ENCODE measurements at regions not wholly inside any gene's neighbourhood (a gene's known extent, or its start where the extent isn't known, plus 50 kb on each side); places are given as distances from the start of the nearest gene placed in this dataset.

DNA sequence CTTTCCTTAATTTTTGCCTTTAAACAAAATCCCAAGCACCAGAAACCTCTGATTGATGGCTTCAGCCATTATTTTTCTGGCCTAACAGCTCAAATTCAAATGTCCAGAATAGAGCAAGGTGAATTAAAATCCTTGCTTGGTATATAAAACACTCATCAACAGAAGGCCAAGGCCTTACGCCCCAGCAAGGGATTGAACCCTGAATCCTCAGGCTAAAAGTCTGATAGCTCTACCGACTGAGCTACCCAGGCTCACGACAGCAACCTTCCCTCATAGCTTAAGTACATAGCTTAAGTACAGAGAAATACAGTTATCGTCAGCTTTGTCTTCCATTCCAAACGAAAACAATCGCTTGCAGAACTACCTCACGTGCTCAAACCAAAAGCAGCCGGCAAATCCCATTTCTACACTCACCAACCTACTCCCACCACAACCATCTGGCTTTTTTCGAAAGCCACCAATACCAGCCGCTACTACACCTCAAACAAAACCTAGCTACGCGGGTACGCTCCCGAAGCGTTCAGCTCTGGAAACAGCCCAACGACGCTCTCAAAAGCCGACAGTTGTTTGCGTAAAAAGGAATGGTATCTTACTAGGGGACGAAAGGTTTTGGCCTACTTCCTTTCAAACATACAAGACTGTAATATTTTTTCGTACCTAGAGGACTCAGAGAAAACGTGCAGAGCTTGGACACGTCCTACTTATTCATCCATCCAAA lies 167.5 kb downstream of the GPX5 start:
- no peaks in the 10 kb centered on the region for H3K9me3 ChIP-seq
- intact Hi-C loops (cut with DNase I): no loop called here
- no peak overlapping the region for H3K27ac ChIP-seq
- 37% methylated on average over 23 of the region's 23 CpGs for WGBS (ENCODE audit: insufficient coverage, low coverage, low lambda C conversion rate, missing lambda C conversion rate)
- H3K4me3 ChIP-seq: no peak overlapping the region
- DNase-seq: no peak
- peaks cover 0 to 7% of the 10 kb centered on the region in 2 donors for H3K27me3 ChIP-seq
- TF ChIP-seq POLR2A (IDR thresholded peaks at IDR 0.05): no peak
- TF ChIP-seq, protein P1, sequence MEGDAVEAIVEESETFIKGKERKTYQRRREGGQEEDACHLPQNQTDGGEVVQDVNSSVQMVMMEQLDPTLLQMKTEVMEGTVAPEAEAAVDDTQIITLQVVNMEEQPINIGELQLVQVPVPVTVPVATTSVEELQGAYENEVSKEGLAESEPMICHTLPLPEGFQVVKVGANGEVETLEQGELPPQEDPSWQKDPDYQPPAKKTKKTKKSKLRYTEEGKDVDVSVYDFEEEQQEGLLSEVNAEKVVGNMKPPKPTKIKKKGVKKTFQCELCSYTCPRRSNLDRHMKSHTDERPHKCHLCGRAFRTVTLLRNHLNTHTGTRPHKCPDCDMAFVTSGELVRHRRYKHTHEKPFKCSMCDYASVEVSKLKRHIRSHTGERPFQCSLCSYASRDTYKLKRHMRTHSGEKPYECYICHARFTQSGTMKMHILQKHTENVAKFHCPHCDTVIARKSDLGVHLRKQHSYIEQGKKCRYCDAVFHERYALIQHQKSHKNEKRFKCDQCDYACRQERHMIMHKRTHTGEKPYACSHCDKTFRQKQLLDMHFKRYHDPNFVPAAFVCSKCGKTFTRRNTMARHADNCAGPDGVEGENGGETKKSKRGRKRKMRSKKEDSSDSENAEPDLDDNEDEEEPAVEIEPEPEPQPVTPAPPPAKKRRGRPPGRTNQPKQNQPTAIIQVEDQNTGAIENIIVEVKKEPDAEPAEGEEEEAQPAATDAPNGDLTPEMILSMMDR (IDR thresholded peaks at IDR 0.05): no peak
- no peaks in the 10 kb centered on the region for H3K36me3 ChIP-seq
- ATAC-seq: no peak
- no peaks in the 10 kb centered on the region for H3K4me1 ChIP-seq

- Histone ChIP-seq H3K4me1 (no peaks in the 10 kb centered on the region), H3K36me3 (no peaks in the 10 kb centered on the region), H3K9me3 (no peaks in the 10 kb centered on the region), H3K4me3 (no peak overlapping the region), H3K27ac (no peak overlapping the region), H3K27me3 (peaks cover 0 to 7% of the 10 kb centered on the region in 2 donors)
- ATAC-seq: no peak
- TF ChIP-seq POLR2A (IDR thresholded peaks at IDR 0.05): no peak
- intact Hi-C loops (cut with DNase I): no loop called here
- no peak for DNase-seq
- 20% methylated on average over 26 of the region's 26 CpGs for WGBS (ENCODE audit: insufficient coverage, low coverage, low lambda C conversion rate, missing lambda C conversion rate)
Observed at GRCh38 chr6:28693751-28694443, 168.2 kb downstream of the GPX5 start.

- 58% methylated on average over 5 of the region's 11 CpGs for WGBS (ENCODE audit: insufficient coverage, low coverage, low lambda C conversion rate, missing lambda C conversion rate)
- Histone ChIP-seq H3K4me1 (no peaks in the 10 kb centered on the region), H3K9me3 (no peaks in the 10 kb centered on the region), H3K27me3 (peaks cover 0 to 7% of the 10 kb centered on the region in 2 donors), H3K36me3 (no peaks in the 10 kb centered on the region), H3K4me3 (no peak overlapping the region), H3K27ac (no peak overlapping the region)
- intact Hi-C loops (cut with DNase I): no loop called here
- TF ChIP-seq POLR2A (IDR thresholded peaks at IDR 0.05): no peak
- TF ChIP-seq, protein P1 (IDR thresholded peaks at IDR 0.05): no peak
- ATAC-seq (no peak), DNase-seq (no peak)
Observed at GRCh38 chr6:28695715-28696114, 170.0 kb downstream of the GPX5 start.

- TF ChIP-seq, protein P1 (IDR thresholded peaks at IDR 0.05): no peak
- no peak for TF ChIP-seq POLR2A (IDR thresholded peaks at IDR 0.05)
- WGBS (ENCODE audit: insufficient coverage, low coverage, low lambda C conversion rate, missing lambda C conversion rate): 32% methylated on average over 14 of the region's 14 CpGs
- H3K9me3 ChIP-seq: no peaks in the 10 kb centered on the region
- no peaks in the 10 kb centered on the region for H3K4me1 ChIP-seq
- no peak overlapping the region for H3K4me3 ChIP-seq
- DNase-seq (no peak), ATAC-seq (no peak)
- H3K27me3 ChIP-seq: peaks cover 0 to 7% of the 10 kb centered on the region in 2 donors
- no peaks in the 10 kb centered on the region for H3K36me3 ChIP-seq
- no peak overlapping the region for H3K27ac ChIP-seq
- intact Hi-C loops (cut with DNase I): no loop called here
Observed at GRCh38 chr6:28696167-28696566, 170.5 kb downstream of the GPX5 start.

DNA sequence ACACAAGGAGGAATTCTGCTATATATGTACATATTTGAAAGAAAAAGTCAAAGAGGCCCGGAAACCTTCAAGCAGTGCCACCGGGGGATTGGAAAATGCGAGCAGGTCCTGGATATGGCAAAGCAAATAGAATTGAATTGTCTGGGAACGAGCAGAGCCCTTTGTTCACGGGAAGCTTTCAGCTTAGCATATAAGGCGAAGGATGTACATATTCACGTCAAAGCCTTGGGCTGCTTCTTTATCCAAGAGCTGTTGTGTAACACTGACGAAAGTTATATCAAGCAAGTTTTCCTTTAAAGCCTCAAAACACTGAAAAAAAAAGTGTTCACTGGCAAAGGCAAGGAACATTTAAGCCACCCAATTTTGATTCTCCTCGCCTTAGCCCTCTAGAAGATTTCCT lies 171.0 kb downstream of the GPX5 start:
- Histone ChIP-seq H3K4me1 (no peaks in the 10 kb centered on the region), H3K9me3 (no peaks in the 10 kb centered on the region), H3K27me3 (peaks cover 0 to 7% of the 10 kb centered on the region in 2 donors), H3K27ac (no peak overlapping the region), H3K4me3 (no peak overlapping the region), H3K36me3 (no peaks in the 10 kb centered on the region)
- DNase-seq (no peak), ATAC-seq (no peak)
- intact Hi-C loops (cut with DNase I): no loop called here
- TF ChIP-seq POLR2A (IDR thresholded peaks at IDR 0.05): no peak
- TF ChIP-seq, protein P1 (IDR thresholded peaks at IDR 0.05): no peak
- WGBS (ENCODE audit: insufficient coverage, low coverage, low lambda C conversion rate, missing lambda C conversion rate): 26% methylated on average over 9 of the region's 9 CpGs

Data from right lobe of liver (tissue), 6 donors.